ENCODE measurements at regions not wholly inside any gene's neighbourhood (a gene's known extent, or its start where the extent isn't known, plus 50 kb on each side); places are given as distances from the start of the nearest gene placed in this dataset.

DNA sequence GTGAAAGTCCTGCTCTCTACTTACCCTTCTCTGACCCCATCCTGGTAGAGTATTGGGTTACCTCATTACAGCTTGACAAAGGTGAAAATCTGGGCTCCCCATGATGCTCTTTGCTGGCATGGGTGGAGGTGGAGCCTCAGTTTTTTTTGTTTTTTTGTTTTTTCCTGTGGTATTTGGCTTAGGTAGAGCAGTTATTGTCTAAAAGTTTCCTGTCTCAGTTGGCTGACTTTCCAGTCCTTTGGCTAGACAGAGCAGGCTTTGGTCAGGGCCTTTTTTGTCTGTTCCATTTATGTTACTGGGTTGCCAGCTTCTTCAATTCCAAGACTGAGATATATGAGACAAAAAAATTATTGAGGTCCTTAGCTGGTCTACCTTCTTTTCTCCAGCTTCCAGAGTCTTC is 163.4 kb downstream of the GALC start:
- TF ChIP-seq POLR2AphosphoS5 (IDR thresholded peaks at IDR 0.05; ENCODE audit: low read depth, low read length) (no peak), TAF1 (IDR thresholded peaks at IDR 0.05; ENCODE audit: borderline replicate concordance, insufficient read depth, low read length) (no peak)

All from PFSK-1 (cell line).